Testis (tissue), 2 donors: ENCODE measurements at regions not wholly inside any gene's neighbourhood (a gene's known extent, or its start where the extent isn't known, plus 50 kb on each side); places are given as distances from the start of the nearest gene placed in this dataset.

Experiments
- DNase-seq: peaks from one replicate; pipeline ENCODE4 v3.0.0-alpha.2; 2019
- H3K27ac ChIP-seq, 2 donors: fragments of 200-600 bp; sonication (generic); one replicate each; pipeline ENCODE4 v1.5.1; 2019
- H3K27me3 ChIP-seq: fragments of 200-600 bp; sonication (generic); one replicate; pipeline ENCODE4 v1.5.1; 2019
- H3K36me3 ChIP-seq: fragments of 200-600 bp; sonication (generic); one replicate; pipeline ENCODE4 v1.5.1; 2017; ENCODE audit warnings: low read depth; ENCODE audit errors: missing control alignments
- H3K4me1 ChIP-seq: fragments of 200-600 bp; sonication (generic); one replicate; pipeline ENCODE4 v1.5.1; 2019
- H3K4me3 ChIP-seq, 2 donors: fragments of 200-600 bp; sonication (generic); one replicate each; pipeline ENCODE4 v1.5.1; 2017 to 2019
- H3K9me3 ChIP-seq: fragments of 200-600 bp; sonication (generic); one replicate; pipeline ENCODE4 v1.5.1; 2017
- POLR2A ChIP-seq: fragments of 450-650 bp; IDR thresholded peaks from one replicate; pipeline ENCODE4 v1.6.1; 2017; ENCODE audit warnings: antibody characterized with exemption, mild to moderate bottlenecking, moderate library complexity
- WGBS, 2 donors: methylation state at CpG; one replicate each; pipeline ENCODE4 v1.1.5; 2018; 5-methylcytosine and 5-hydroxymethylcytosine counted together
- intact Hi-C: fragments of 100-400 bp; cut with DNase I; formaldehyde crosslinking; loops from one replicate; pipeline ENCODE4 v1.15.1; 2023; ENCODE audit warnings: low total_unique reads
- TF ChIP-seq, protein P1 (sequence below), 3 experiments: fragments of 450-650 bp in 2 of 3; fragments of 200-600 bp in 1 of 3; sonication (generic) in 1 of 3; IDR thresholded peaks; one replicate each; pipeline ENCODE4 v1.5.1; 2016 to 2019; ENCODE audit warnings: antibody characterized with exemption in 3 of 3, mild to moderate bottlenecking in 2 of 3, moderate library complexity in 1 of 3

DNA sequence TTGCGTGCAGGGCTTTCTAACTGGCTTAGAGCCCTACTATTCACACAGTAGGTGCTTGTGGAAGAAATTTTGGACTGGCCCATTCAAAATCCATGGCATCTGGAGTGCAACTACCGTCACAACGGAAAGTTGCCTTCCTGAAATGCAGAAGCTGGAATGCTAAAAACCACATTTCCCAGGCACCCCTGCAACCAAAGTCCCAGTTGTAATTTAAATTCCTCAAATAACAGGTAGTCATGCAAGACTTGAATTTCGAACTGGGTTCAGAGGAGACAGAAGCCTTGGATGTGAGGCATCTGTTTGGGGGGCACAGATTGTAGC, 186.7 kb downstream of the TOMM20 start:
- Histone ChIP-seq H3K4me3 (no peak overlapping the region), H3K4me1 (no peaks in the 10 kb centered on the region), H3K36me3 (no peaks in the 10 kb centered on the region), H3K27me3 (no peaks in the 10 kb centered on the region), H3K9me3 (no peaks in the 10 kb centered on the region), H3K27ac (no peak overlapping the region)
- 92 to 94% methylated on average over 4 of the region's 4 CpGs for WGBS, 2 donors
- intact Hi-C loops = no loop called here
- DNase-seq = peak; percentile 4
- no peak for TF ChIP-seq POLR2A
- TF ChIP-seq, protein P1, sequence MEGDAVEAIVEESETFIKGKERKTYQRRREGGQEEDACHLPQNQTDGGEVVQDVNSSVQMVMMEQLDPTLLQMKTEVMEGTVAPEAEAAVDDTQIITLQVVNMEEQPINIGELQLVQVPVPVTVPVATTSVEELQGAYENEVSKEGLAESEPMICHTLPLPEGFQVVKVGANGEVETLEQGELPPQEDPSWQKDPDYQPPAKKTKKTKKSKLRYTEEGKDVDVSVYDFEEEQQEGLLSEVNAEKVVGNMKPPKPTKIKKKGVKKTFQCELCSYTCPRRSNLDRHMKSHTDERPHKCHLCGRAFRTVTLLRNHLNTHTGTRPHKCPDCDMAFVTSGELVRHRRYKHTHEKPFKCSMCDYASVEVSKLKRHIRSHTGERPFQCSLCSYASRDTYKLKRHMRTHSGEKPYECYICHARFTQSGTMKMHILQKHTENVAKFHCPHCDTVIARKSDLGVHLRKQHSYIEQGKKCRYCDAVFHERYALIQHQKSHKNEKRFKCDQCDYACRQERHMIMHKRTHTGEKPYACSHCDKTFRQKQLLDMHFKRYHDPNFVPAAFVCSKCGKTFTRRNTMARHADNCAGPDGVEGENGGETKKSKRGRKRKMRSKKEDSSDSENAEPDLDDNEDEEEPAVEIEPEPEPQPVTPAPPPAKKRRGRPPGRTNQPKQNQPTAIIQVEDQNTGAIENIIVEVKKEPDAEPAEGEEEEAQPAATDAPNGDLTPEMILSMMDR (IDR thresholded peaks at IDR 0.05) = no peak

DNA sequence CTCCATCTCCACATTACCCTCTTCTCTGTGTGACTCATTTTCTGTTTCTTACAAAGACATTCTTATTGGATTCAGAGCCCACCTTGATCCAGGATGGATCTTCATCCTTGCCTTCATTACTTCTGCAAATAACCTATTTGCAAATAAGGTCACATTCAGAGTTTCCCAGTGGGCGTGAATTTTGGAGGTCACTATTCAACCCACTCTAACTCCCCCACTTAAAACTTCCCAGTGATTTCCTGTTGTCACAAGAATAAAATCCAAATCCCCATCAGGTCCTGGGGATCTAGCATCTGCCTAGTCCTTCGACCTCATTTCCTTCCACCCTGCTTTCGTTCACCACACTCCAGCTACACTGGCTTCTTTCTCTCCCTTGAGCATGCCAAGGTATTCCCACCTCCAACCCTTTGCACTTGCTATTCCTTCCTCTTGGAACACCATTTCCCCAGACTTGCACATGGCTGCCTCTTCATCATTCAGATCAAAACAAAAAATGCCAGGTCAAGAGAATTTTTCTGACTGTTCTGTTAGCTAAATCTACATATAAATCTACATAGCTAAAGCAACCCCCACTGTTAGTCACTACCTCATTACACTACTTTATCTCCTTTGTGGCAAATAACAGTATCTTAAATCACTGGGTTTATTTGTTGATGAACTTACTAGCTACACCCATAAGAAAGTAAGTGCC, 187.2 kb downstream of the TOMM20 start:
- TF ChIP-seq, protein P1 (IDR thresholded peaks at IDR 0.05) = no peak
- no peak for TF ChIP-seq POLR2A
- WGBS, 2 donors = 76 to 87% methylated on average over 3 of the region's 3 CpGs

DNA sequence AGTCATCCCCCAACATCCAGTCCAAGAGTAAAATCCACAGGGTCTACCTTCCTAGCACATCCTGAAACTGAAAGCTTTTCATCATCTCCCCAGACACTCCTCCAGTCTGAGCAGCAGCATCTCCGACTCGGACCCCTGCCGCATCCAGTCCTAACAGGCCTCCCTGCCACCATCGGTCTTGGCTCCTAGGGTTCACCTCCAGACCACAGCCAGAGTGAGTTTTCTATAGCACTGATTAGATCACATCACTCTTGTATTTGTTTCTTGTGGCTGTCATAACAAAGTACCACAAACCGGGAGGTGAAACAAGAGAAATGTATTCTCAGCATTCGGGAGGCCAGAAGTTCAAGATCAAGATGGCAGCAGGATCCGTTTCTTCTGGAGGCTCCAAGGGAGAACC, 187.8 kb downstream of the TOMM20 start:
- no peak overlapping the region for H3K4me3 ChIP-seq
- H3K27ac ChIP-seq = no peak overlapping the region
- WGBS, 2 donors = 95 to 96% methylated on average over 7 of the region's 7 CpGs
- no peaks in the 10 kb centered on the region for H3K27me3 ChIP-seq
- H3K9me3 ChIP-seq = no peaks in the 10 kb centered on the region
- intact Hi-C loops = no loop called here
- TF ChIP-seq POLR2A = no peak
- TF ChIP-seq, protein P1 (IDR thresholded peaks at IDR 0.05) = no peak
- peak; percentile 10 for DNase-seq
- H3K36me3 ChIP-seq = no peaks in the 10 kb centered on the region
- H3K4me1 ChIP-seq = no peaks in the 10 kb centered on the region

More for the DNA sequence above, 187.2 kb downstream of the TOMM20 start:
- H3K4me3 ChIP-seq = no peak overlapping the region
- no peaks in the 10 kb centered on the region for H3K4me1 ChIP-seq
- H3K9me3 ChIP-seq = no peaks in the 10 kb centered on the region
- DNase-seq = peak; percentile 2
- H3K27me3 ChIP-seq = no peaks in the 10 kb centered on the region
- H3K36me3 ChIP-seq = no peaks in the 10 kb centered on the region
- no peak overlapping the region for H3K27ac ChIP-seq
- intact Hi-C loops = no loop called here

DNA sequence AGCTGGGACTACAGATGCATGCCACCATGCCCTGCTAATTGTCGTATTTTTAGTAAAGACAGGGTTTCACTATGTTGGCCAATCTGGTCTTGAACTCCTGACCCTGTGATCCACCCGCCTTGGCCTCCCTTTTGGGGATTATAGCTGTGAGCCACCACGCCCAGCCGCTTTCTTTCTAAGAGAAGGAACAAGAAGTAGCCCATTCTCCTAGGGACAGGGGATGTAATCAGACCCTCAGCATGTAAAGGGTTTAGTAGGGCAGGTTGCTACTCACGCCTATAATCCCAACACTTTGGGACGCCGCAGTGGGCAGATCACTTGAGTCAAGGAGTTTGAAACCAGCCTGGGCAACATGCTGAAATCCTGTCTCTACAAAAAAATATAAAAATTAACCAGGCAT, 189.7 kb downstream of the TOMM20 start:
- Histone ChIP-seq H3K27ac (no peak overlapping the region), H3K9me3 (no peaks in the 10 kb centered on the region), H3K4me3 (no peak overlapping the region), H3K27me3 (no peaks in the 10 kb centered on the region), H3K36me3 (no peaks in the 10 kb centered on the region), H3K4me1 (no peaks in the 10 kb centered on the region)
- 64 to 87% methylated on average over 6 of the region's 7 CpGs for WGBS, 2 donors
- no peak for TF ChIP-seq POLR2A
- TF ChIP-seq, protein P1 (IDR thresholded peaks at IDR 0.05) = no peak
- DNase-seq = peak; percentile 4
- intact Hi-C loops = no loop called here

DNA sequence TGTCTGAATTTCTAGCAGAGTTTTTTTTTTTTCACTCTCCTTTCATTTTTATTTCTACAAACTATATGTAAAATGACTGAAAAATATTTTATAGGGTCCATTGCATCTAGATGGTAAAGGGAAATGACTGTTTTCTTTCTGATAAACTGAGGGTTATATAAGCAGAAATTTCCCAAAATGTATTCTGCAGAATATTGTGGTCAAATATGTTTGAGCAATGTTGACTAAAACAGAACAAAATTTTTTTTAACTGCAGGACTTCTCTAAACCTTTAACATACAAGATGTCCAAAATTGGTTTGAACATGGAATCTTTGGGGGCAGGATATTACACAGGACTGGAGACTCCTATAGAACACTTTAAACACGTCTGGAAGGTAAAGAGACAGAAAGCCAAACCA, 190.5 kb downstream of the TOMM20 start:
- TF ChIP-seq, protein P1 (IDR thresholded peaks at IDR 0.05) = no peak
- no peak for TF ChIP-seq POLR2A
- DNase-seq = no peak
- Histone ChIP-seq H3K4me3 (no peak overlapping the region), H3K27me3 (no peaks in the 10 kb centered on the region), H3K27ac (no peak overlapping the region), H3K36me3 (no peaks in the 10 kb centered on the region), H3K4me1 (no peaks in the 10 kb centered on the region), H3K9me3 (no peaks in the 10 kb centered on the region)
- intact Hi-C loops = no loop called here
- WGBS, 2 donors = 79 to 92% methylated on average over 1 of the region's 1 CpG
